ENCODE measurements at regions not wholly inside any gene's neighbourhood (a gene's known extent, or its start where the extent isn't known, plus 50 kb on each side); places are given as distances from the start of the nearest gene placed in this dataset.

GRCh38 chr12:79993106-79993862, 58.4 kb upstream of the PPP1R12A start:
- Histone ChIP-seq H4K20me1 (ENCODE audit: control insufficient read depth, insufficient read depth) (no peaks in the 10 kb centered on the region), H3K9me3 (replicated peaks; ENCODE audit: control insufficient read depth, insufficient read depth, low read length) (no peaks in the 10 kb centered on the region), H3K27ac (ENCODE audit: control insufficient read depth, insufficient read depth) (no peak overlapping the region), H3K4me1 (ENCODE audit: control insufficient read depth, insufficient read depth, low read length) (no peaks in the 10 kb centered on the region), H3K27me3 (replicated peaks in 1 of 2; ENCODE audit: control insufficient read depth in 2 of 2, insufficient read depth in 2 of 2, low read length in 1 of 2) (no peaks in the 10 kb centered on the region), H3K36me3 (ENCODE audit: control insufficient read depth in 2 of 2, insufficient read depth in 2 of 2, low read length in 1 of 2) (no peaks in the 10 kb centered on the region), H3K79me2 (ENCODE audit: control insufficient read depth, insufficient read depth, low read length) (no peaks in the 10 kb centered on the region), H2AFZ (ENCODE audit: control insufficient read depth, low read depth, low read length) (no peak overlapping the region), H3K4me2 (ENCODE audit: control insufficient read depth, insufficient read depth) (no peak overlapping the region), H3K4me3 (no peak overlapping the region), H3K9ac (ENCODE audit: control insufficient read depth, insufficient read depth, low read length) (no peak overlapping the region)
- intact Hi-C loops (cut with micrococcal nuclease; ENCODE audit: unreplicated experiment): no loop called here
- FAIRE-seq (no peak), ATAC-seq (no peak), DNase-seq (ENCODE audit: low read depth, low spot score) (no peak)
- no peak for TF ChIP-seq RCOR1 (conservative IDR thresholded peaks at IDR 0.05; ENCODE audit: low read depth, low read length)
- no peak for TF ChIP-seq ESRRA (IDR thresholded peaks at IDR 0.05; ENCODE audit: low read length)
- no peak for TF ChIP-seq CBX5 (IDR thresholded peaks at IDR 0.05; ENCODE audit: low read depth)
- POLR2A ChIA-PET: no interaction called here
- CTCF ChIA-PET: interaction anchor here (2.2 kb wide), 1 partner anchor 194 kb away, joined by 5 read pairs; no protein-coding TSS in a partner anchor
- 78% methylated on average over 43 of the region's 43 CpGs for WGBS (ENCODE audit: insufficient coverage, insufficient replicate concordance, low lambda C conversion rate, missing lambda C conversion rate)
- in situ Hi-C loops (cut with MboI): no loop called here
- RAD21 ChIA-PET (ENCODE audit: unreplicated experiment): no interaction called here
- SMC1A ChIA-PET (ENCODE audit: uncharacterized antibody, unreplicated experiment): interaction anchor here (0.6 kb wide), 1 partner anchor 190 kb away, joined by 3 read pairs; no protein-coding TSS in a partner anchor
- no TSS peak for BruUV-seq (replicated peaks)

GRCh38 chr12:79991586-79991985, 56.7 kb upstream of the PPP1R12A start:
- DNase-seq (ENCODE audit: low read depth, low spot score): no peak
- Histone ChIP-seq H3K9ac (ENCODE audit: control insufficient read depth, insufficient read depth, low read length) (no peak overlapping the region), H3K4me2 (ENCODE audit: control insufficient read depth, insufficient read depth) (no peak overlapping the region), H3K27ac (ENCODE audit: control insufficient read depth, insufficient read depth) (no peak overlapping the region), H3K9me3 (replicated peaks; ENCODE audit: control insufficient read depth, insufficient read depth, low read length) (no peaks in the 10 kb centered on the region), H4K20me1 (ENCODE audit: control insufficient read depth, insufficient read depth) (no peaks in the 10 kb centered on the region), H3K36me3 (ENCODE audit: control insufficient read depth in 2 of 2, insufficient read depth in 2 of 2, low read length in 1 of 2) (no peaks in the 10 kb centered on the region), H3K4me3 (no peak overlapping the region), H2AFZ (ENCODE audit: control insufficient read depth, low read depth, low read length) (no peak overlapping the region), H3K4me1 (ENCODE audit: control insufficient read depth, insufficient read depth, low read length) (no peaks in the 10 kb centered on the region), H3K79me2 (ENCODE audit: control insufficient read depth, insufficient read depth, low read length) (no peaks in the 10 kb centered on the region), H3K27me3 (replicated peaks in 1 of 2; ENCODE audit: control insufficient read depth in 2 of 2, insufficient read depth in 2 of 2, low read length in 1 of 2) (no peaks in the 10 kb centered on the region)
- ATAC-seq: no peak
- RAD21 ChIA-PET (ENCODE audit: unreplicated experiment): no interaction called here
- FAIRE-seq: no peak
- intact Hi-C loops (cut with micrococcal nuclease; ENCODE audit: unreplicated experiment) (no loop called here), in situ Hi-C loops (cut with MboI) (no loop called here)
- no peak for TF ChIP-seq BCLAF1 (IDR thresholded peaks at IDR 0.05)
- TF ChIP-seq RAD21 (IDR thresholded peaks at IDR 0.05; ENCODE audit: insufficient read depth, low read depth, low read length): no peak
- no peak for TF ChIP-seq MEF2B (IDR thresholded peaks at IDR 0.05; ENCODE audit: partially characterized antibody, poor library complexity, severe bottlenecking)
- no peak for TF ChIP-seq E4F1 (IDR thresholded peaks at IDR 0.05; ENCODE audit: borderline replicate concordance, partially characterized antibody)
- no peak for TF ChIP-seq RCOR1 (conservative IDR thresholded peaks at IDR 0.05; ENCODE audit: low read depth, low read length)
- no peak for TF ChIP-seq SREBF2 (IDR thresholded peaks at IDR 0.05; ENCODE audit: low read length)
- BruUV-seq (replicated peaks): no TSS peak
- POLR2A ChIA-PET: no interaction called here
- CTCF ChIA-PET: interaction anchor here (2.2 kb wide), 1 partner anchor 196 kb away, joined by 5 read pairs; no protein-coding TSS in a partner anchor
- WGBS (ENCODE audit: insufficient coverage, insufficient replicate concordance, low lambda C conversion rate, missing lambda C conversion rate): 56% methylated on average over 3 of the region's 3 CpGs
- SMC1A ChIA-PET (ENCODE audit: uncharacterized antibody, unreplicated experiment): interaction anchor here (0.5 kb wide), 1 partner anchor 43 kb away, joined by 4 read pairs; no protein-coding TSS in a partner anchor

Data from GM12878 (cell line).